ENCODE measurements at regions not wholly inside any gene's neighbourhood (a gene's known extent, or its start where the extent isn't known, plus 50 kb on each side); places are given as distances from the start of the nearest gene placed in this dataset.

DNA sequence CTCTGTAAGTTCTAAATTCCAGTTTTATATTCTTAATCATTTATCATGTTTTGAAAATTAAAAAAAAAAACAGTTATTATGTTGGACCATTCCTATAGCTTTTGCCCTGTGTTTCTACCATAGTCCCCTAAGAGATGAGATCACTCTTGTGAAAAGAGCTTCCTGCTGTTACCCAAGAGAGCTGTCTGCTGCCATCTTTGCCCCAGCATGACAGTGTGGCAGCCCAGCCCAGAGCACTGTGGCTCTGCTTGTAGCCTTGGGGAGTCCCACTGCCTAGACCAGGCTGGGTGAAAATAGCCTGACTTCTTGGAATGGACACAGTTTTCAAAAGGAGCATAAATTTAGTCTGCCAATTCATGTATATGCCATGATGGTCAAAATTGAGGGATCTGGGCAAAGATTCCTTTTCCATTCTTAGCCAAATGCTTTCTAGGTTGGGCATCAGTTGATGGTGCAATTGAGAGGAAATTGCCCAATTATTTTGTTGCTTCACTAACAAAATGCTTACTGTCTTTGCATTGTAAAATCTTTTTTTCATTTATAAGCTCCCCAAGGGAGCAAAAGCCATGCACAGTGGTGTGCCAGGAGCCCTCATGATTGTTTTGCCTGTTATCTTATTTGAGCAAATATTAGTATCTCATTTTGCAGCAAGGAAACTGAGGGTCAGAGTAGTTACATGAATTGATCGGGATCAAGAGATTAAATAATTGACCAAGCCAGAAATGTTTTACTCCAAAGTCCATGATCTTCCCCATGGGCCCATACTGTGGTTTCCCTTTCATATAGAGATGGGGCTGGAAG is 72.8 kb downstream of the ETS2 start:
- Histone ChIP-seq H3K4me3 (no peak overlapping the region), H3K27ac (peak overlapping the region in 1 of 4 donors; percentile 15), H3K36me3 (no peaks in the 10 kb centered on the region), H3K9me3 (peaks cover 0 to 7% of the 10 kb centered on the region in 2 donors), H3K27me3 (no peaks in the 10 kb centered on the region), H3K4me1 (no peaks in the 10 kb centered on the region)
- TF ChIP-seq EP300 (IDR thresholded peaks at IDR 0.05; ENCODE audit: low read depth) = no peak
- TF ChIP-seq POLR2AphosphoS5 (IDR thresholded peaks at IDR 0.05) = no peak
- TF ChIP-seq POLR2A (IDR thresholded peaks at IDR 0.05) = no peak
- TF ChIP-seq, protein P1, sequence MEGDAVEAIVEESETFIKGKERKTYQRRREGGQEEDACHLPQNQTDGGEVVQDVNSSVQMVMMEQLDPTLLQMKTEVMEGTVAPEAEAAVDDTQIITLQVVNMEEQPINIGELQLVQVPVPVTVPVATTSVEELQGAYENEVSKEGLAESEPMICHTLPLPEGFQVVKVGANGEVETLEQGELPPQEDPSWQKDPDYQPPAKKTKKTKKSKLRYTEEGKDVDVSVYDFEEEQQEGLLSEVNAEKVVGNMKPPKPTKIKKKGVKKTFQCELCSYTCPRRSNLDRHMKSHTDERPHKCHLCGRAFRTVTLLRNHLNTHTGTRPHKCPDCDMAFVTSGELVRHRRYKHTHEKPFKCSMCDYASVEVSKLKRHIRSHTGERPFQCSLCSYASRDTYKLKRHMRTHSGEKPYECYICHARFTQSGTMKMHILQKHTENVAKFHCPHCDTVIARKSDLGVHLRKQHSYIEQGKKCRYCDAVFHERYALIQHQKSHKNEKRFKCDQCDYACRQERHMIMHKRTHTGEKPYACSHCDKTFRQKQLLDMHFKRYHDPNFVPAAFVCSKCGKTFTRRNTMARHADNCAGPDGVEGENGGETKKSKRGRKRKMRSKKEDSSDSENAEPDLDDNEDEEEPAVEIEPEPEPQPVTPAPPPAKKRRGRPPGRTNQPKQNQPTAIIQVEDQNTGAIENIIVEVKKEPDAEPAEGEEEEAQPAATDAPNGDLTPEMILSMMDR (IDR thresholded peaks at IDR 0.05) = no peak
- 94 to 100% methylated on average over 1 of the region's 1 CpG for WGBS, 2 donors (ENCODE audit: low coverage in 1 of 2)
- in situ Hi-C loops (cut with MboI; ENCODE audit: low pct_ligation_motif_present in 1 of 4, low pct_unique_long_range_greater_than_20kb in 1 of 4, low sequenced_read_pairs in 3 of 4) = no loop called here
- DNase-seq = no peak
- intact Hi-C loops (cut with DNase I; ENCODE audit: low total_unique reads) = no loop called here

DNA sequence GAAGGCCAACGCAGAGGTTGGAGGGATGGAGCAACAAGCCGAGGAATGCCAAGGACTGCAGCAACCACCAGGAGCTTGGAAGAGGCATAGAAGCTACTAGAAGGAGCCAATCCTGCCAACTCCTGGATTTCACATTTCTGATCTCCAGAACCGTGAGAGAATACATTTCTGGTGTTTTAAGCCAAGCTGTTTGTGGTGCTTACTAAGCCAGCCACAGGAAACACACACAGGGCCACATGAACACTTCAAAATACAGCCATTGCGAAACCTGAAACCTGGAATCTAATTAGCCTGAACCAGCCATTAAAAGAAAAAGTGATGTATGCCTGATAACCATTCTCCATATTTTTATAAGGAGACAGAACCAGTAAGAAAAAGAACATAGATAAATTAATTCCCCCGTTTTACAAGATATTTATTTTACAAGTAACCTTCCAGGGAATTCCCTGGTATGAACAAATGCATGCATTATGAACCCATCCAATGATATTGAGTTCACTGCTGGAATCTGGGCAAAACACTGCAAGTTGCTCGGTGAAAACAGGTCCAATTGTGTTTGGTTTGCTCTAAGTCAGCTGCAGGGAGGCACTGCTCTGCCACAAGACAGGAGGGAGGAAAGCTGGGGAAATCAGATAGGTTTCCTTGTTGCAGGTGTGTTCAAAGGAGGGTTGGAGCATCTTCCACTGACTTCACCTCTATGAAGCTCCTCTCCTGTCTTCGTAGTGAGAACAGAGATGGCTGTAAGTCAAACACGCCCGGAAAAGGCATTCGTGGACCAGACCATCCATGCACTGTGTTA is 70.2 kb downstream of the ETS2 start:
- intact Hi-C loops (cut with DNase I; ENCODE audit: low total_unique reads) = no loop called here
- no peaks in the 10 kb centered on the region for H3K4me1 ChIP-seq
- DNase-seq = no peak
- in situ Hi-C loops (cut with MboI; ENCODE audit: low pct_ligation_motif_present in 1 of 4, low pct_unique_long_range_greater_than_20kb in 1 of 4, low sequenced_read_pairs in 3 of 4) = no loop called here
- WGBS, 2 donors (ENCODE audit: low coverage in 1 of 2) = 79% methylated on average over 8 to 10 of the region's 10 CpGs
- no peaks in the 10 kb centered on the region for H3K9me3 ChIP-seq
- no peaks in the 10 kb centered on the region for H3K27me3 ChIP-seq
- H3K27ac ChIP-seq = no peak overlapping the region
- no peak overlapping the region for H3K4me3 ChIP-seq
- no peaks in the 10 kb centered on the region for H3K36me3 ChIP-seq
- no peak for TF ChIP-seq EP300 (IDR thresholded peaks at IDR 0.05; ENCODE audit: low read depth)
- TF ChIP-seq, protein P1 (IDR thresholded peaks at IDR 0.05) = no peak
- no peak for TF ChIP-seq POLR2A (IDR thresholded peaks at IDR 0.05)
- TF ChIP-seq POLR2AphosphoS5 (IDR thresholded peaks at IDR 0.05) = no peak

Small RNAs in the stretch of these regions (small RNA-seq; reads per million reads assigned to genes)
- gene RF00091 = 0 reads per million in 4 donors
